ENCODE measurements at regions not wholly inside any gene's neighbourhood (a gene's known extent, or its start where the extent isn't known, plus 50 kb on each side); places are given as distances from the start of the nearest gene placed in this dataset.

DNA sequence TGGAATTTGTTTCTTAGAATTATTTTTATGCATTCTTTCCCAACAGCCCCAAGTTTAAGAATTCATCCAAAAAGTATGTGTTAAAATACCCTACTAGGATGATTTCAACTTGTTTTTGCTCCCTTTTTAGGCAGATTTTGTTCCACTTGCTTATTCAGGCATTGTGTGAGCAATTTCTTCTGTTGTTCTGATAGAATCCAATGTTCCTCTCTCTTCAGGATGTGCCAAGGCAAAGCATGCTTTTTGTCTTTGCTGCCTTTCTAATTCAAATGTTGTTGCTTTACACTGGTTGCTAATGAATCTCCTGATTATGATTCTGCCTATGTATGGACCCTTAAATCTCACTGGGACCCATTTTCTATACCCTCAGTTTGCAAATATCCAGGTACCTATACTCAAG, 131.2 kb upstream of the ARHGAP42 start:
- H3K27ac ChIP-seq: no peak overlapping the region
- TF ChIP-seq, protein P1, sequence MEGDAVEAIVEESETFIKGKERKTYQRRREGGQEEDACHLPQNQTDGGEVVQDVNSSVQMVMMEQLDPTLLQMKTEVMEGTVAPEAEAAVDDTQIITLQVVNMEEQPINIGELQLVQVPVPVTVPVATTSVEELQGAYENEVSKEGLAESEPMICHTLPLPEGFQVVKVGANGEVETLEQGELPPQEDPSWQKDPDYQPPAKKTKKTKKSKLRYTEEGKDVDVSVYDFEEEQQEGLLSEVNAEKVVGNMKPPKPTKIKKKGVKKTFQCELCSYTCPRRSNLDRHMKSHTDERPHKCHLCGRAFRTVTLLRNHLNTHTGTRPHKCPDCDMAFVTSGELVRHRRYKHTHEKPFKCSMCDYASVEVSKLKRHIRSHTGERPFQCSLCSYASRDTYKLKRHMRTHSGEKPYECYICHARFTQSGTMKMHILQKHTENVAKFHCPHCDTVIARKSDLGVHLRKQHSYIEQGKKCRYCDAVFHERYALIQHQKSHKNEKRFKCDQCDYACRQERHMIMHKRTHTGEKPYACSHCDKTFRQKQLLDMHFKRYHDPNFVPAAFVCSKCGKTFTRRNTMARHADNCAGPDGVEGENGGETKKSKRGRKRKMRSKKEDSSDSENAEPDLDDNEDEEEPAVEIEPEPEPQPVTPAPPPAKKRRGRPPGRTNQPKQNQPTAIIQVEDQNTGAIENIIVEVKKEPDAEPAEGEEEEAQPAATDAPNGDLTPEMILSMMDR (conservative IDR thresholded peaks at IDR 0.05): no peak

- no peak overlapping the region for H3K27ac ChIP-seq
- TF ChIP-seq, protein P1 (conservative IDR thresholded peaks at IDR 0.05): no peak
These were observed 130.3 kb upstream of the ARHGAP42 start for GRCh38 chr11:100556781-100557180.

DNA sequence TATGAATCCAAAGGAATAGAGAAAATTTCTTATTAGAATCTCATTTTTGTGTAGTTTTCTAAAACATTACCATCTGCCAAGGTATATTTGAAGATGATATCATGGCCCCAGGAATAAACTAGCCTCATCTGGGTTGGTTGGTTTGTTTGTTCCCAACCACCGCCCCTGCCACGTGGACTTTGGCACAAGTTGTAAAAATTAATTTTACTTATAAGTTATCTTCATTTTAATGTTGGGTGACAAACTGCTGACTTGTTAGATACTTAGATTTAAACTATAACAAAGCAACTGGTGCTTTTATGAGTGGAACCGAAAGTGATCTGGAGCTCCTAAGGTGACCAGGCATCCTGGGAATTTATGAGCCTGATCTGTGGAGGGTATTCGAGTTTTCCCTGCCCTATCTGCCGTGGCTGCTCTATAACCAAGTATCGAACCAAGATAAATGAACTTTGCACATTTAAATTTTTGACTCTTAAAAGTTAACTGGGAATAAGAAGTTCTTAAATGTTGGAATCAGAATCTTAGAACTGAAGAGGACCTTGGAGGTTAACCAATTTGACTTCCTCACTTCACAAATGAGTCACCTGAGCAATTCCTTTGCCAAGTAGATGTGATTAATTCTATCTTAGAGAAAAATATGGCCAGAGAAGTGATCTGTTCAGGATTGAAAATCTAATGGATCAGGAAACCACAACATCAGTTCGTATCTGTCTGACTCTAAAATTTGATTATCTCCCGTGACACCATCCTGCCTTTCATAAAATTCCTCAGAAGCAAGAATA, 129.1 kb upstream of the ARHGAP42 start:
- TF ChIP-seq, protein P1 (conservative IDR thresholded peaks at IDR 0.05): no peak
- H3K27ac ChIP-seq: no peak overlapping the region

DNA sequence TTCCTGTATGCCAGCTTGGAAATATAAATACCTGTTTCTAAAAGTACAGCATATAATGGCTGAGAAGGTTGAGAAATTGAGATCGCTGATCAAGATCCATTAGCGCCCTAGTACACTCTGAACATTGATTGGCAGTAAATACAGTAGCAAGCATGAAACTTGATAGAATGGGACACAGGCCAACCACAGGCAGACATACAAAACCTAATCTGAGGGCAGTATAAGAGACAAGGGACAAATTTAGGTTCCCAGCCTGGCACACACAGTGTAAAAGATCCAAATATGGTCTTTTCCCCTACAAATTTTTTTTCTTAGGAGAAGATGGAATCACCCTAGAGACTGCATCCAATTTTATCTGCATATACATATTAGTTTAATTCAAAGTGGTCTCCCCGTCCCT, 126.5 kb upstream of the ARHGAP42 start:
- H3K27ac ChIP-seq: no peak overlapping the region
- TF ChIP-seq, protein P1 (conservative IDR thresholded peaks at IDR 0.05): no peak

- TF ChIP-seq, protein P1 (conservative IDR thresholded peaks at IDR 0.05): no peak
These were observed 125.8 kb upstream of the ARHGAP42 start for GRCh38 chr11:100561323-100561722.

DNA sequence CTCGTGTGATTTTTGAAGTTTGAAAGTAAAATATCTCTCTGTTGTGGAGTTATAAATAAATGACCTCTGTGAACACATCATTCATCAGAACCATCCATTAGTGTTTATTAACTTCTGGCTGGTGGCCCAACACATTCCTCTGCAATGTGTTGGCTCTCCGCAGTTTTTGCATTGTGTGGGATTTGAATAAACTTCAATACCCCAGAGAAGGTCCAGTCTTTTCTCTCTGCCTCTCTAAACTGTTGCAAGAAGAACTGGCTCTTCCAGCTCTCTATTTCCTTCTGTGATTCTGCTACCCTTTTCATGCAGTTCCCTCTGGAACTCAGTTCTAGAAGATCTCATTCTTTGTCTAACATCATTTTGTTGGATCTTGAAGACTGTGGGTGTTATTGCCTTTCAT, 125.0 kb upstream of the ARHGAP42 start:
- TF ChIP-seq, protein P1 (conservative IDR thresholded peaks at IDR 0.05): no peak
- no peak overlapping the region for H3K27ac ChIP-seq

More at GRCh38 chr11:100561323-100561722, 125.8 kb upstream of the ARHGAP42 start:
- no peak overlapping the region for H3K27ac ChIP-seq

DNA sequence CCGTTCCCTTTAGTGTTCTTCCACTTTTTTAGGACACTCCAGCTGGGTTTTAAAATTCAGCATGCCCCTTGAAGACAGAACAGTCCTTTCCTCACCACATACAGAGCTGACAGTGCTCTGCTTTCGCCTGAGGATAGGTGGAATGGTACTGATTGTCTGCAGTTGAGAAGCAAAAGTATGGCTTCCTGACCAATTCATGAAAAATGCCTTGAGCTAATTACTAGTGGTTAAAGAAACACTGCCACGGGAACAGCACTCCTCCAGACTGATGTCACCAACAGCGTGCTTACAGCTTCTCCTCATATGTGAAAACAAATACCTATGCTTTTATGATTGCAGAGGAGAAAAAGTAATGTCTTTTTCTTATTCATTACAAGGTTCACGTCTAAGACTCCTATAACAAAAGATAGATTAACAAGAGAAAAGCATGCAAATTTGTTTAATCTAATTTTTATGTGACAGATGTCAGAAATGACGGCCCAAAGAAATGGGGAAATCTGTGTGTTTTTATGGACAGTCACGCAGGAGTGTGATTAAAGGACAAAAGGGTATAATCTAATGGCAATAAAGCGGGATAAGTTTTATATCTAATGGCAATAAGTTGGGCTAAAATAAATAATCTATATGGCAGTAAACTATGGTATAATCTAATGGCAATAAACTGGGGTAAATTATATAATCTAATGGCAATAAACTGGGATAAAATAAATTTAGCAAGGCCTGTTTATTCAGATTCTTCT, 123.4 kb upstream of the ARHGAP42 start:
- TF ChIP-seq, protein P1 (conservative IDR thresholded peaks at IDR 0.05): no peak
- no peak overlapping the region for H3K27ac ChIP-seq

Data from VCaP (cell line).